HL-60 (cell line): ENCODE measurements at regions not wholly inside any gene's neighbourhood (a gene's known extent, or its start where the extent isn't known, plus 50 kb on each side); places are given as distances from the start of the nearest gene placed in this dataset.

Source experiments
- DNase-seq, 2 experiments: peaks; one replicate each; pipeline ENCODE4 v3.0.0-alpha.2; 2010 to 2020; ENCODE audit warnings: low read depth in 1 of 2, low spot score in 1 of 2
- H3K27ac ChIP-seq: fragments of 250-450 bp; sonication (Bioruptor Pico); replicated peaks from 2 replicates; pipeline ENCODE4 v1.5.1; 2020; ENCODE audit warnings: mild to moderate bottlenecking, moderate library complexity
- H3K27me3 ChIP-seq: fragments of 250-450 bp; sonication (Bioruptor Pico); 2 replicates; pipeline ENCODE4 v1.5.1; 2021; ENCODE audit warnings: mild to moderate bottlenecking, moderate library complexity; ENCODE audit not compliant: insufficient read depth, poor library complexity, severe bottlenecking
- H3K4me3 ChIP-seq: replicated peaks from 2 replicates; pipeline ENCODE4 v1.5.1; 2011; ENCODE audit warnings: mild to moderate bottlenecking, control low read depth, low read length; ENCODE audit not compliant: insufficient read depth
- GABPA ChIP-seq: IDR thresholded peaks from 2 replicates; pipeline ENCODE4 v1.6.1; 2012; ENCODE audit warnings: low read depth
- POLR2AphosphoS5 ChIP-seq: IDR thresholded peaks from 2 replicates; pipeline ENCODE4 v1.6.1; 2012; ENCODE audit warnings: low read depth
- SPI1 ChIP-seq: IDR thresholded peaks from 2 replicates; pipeline ENCODE4 v1.6.1; 2012; ENCODE audit warnings: low read depth, mild to moderate bottlenecking, borderline replicate concordance
- TF ChIP-seq, protein P1 (sequence below): IDR thresholded peaks from 2 replicates; pipeline ENCODE4 v1.6.1; 2012; ENCODE audit warnings: low read depth; ENCODE audit not compliant: insufficient replicate concordance
- TF ChIP-seq, protein P2 (sequence below): IDR thresholded peaks from one replicate; pipeline ENCODE4 v1.5.1; 2011; ENCODE audit warnings: low read length, control low read depth, inconsistent platforms; ENCODE audit not compliant: insufficient read depth

DNA sequence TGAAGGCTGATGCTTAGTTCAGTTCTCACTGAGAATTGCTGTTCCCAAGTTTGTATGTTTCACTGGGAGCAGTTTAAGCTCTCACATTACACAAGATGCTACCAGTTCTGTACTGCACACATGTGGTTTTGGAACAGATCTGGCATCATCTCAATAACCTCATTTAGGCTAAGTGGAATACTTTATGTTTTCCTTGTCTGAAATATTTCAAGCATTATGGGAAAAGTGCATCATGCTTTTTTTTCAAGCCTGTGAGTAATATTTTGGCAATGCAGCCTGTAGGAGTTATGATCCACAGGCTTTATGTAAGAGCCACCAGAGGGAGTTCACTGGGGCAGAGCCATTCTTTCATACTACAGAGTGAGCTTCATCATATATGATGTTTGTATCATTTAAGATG is 141.5 kb downstream of the OR4C45 start:
- DNase-seq: no peak
- Histone ChIP-seq H3K4me3 (no peak overlapping the region), H3K27me3 (no peaks in the 10 kb centered on the region), H3K27ac (no peak overlapping the region)
- TF ChIP-seq GABPA (no peak), POLR2AphosphoS5 (no peak), SPI1 (no peak)
- TF ChIP-seq, protein P1, sequence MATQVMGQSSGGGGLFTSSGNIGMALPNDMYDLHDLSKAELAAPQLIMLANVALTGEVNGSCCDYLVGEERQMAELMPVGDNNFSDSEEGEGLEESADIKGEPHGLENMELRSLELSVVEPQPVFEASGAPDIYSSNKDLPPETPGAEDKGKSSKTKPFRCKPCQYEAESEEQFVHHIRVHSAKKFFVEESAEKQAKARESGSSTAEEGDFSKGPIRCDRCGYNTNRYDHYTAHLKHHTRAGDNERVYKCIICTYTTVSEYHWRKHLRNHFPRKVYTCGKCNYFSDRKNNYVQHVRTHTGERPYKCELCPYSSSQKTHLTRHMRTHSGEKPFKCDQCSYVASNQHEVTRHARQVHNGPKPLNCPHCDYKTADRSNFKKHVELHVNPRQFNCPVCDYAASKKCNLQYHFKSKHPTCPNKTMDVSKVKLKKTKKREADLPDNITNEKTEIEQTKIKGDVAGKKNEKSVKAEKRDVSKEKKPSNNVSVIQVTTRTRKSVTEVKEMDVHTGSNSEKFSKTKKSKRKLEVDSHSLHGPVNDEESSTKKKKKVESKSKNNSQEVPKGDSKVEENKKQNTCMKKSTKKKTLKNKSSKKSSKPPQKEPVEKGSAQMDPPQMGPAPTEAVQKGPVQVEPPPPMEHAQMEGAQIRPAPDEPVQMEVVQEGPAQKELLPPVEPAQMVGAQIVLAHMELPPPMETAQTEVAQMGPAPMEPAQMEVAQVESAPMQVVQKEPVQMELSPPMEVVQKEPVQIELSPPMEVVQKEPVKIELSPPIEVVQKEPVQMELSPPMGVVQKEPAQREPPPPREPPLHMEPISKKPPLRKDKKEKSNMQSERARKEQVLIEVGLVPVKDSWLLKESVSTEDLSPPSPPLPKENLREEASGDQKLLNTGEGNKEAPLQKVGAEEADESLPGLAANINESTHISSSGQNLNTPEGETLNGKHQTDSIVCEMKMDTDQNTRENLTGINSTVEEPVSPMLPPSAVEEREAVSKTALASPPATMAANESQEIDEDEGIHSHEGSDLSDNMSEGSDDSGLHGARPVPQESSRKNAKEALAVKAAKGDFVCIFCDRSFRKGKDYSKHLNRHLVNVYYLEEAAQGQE: no peak
- TF ChIP-seq, protein P2, sequence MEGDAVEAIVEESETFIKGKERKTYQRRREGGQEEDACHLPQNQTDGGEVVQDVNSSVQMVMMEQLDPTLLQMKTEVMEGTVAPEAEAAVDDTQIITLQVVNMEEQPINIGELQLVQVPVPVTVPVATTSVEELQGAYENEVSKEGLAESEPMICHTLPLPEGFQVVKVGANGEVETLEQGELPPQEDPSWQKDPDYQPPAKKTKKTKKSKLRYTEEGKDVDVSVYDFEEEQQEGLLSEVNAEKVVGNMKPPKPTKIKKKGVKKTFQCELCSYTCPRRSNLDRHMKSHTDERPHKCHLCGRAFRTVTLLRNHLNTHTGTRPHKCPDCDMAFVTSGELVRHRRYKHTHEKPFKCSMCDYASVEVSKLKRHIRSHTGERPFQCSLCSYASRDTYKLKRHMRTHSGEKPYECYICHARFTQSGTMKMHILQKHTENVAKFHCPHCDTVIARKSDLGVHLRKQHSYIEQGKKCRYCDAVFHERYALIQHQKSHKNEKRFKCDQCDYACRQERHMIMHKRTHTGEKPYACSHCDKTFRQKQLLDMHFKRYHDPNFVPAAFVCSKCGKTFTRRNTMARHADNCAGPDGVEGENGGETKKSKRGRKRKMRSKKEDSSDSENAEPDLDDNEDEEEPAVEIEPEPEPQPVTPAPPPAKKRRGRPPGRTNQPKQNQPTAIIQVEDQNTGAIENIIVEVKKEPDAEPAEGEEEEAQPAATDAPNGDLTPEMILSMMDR: no peak

DNA sequence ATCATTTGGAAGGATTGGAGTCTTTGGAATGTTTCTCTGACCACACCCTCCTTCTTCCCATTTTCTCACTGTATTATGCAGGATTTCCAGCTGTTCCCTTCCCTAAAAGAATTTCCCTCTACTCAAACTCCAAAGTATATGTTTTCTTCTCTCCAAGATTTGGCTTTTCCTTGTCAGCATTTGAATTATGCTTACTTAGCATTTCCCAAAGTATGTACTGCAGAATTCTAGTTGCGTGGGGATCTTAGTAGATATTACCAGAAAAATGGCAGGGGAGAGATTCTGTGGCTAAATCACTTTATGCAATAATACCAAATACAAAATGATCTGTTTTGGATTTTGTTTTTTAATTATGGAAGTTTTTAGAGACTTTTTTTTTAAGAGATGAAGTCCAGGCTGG is 142.3 kb downstream of the OR4C45 start:
- Histone ChIP-seq H3K27me3 (no peaks in the 10 kb centered on the region), H3K4me3 (no peak overlapping the region), H3K27ac (no peak overlapping the region)
- TF ChIP-seq, protein P2: no peak
- TF ChIP-seq POLR2AphosphoS5 (no peak), SPI1 (no peak), GABPA (no peak)
- TF ChIP-seq, protein P1: no peak
- DNase-seq: no peak

DNA sequence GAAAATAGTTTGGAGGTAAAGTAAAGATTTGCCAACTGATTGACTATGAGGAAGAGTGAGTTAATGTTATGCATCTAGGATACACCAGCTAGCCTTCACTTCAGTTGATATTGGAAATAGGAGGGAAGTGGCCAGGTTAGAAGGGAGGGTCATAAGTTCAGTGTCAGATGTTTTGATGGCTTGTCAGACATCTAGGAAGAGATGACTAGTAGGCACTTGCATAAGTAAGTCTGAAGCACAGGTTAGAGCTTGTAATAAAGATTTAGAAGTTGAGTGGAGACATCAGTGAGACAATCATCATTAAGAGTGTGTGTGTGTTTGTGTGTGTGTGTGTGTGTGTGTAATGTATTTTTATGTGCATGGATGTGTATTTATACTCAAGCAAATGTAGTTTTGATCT is 146.1 kb downstream of the OR4C45 start:
- Histone ChIP-seq H3K27me3 (no peaks in the 10 kb centered on the region), H3K4me3 (no peak overlapping the region), H3K27ac (no peak overlapping the region)
- DNase-seq: no peak
- TF ChIP-seq, protein P1: no peak
- TF ChIP-seq, protein P2: no peak
- TF ChIP-seq POLR2AphosphoS5 (no peak), GABPA (no peak), SPI1 (no peak)
